BLaER1 treated with 17β-estradiol and CSF1 and Interleukin-3, amounts not matched to agents 10 nM and 100 nM (cell line): ENCODE measurements at regions not wholly inside any gene's neighbourhood (a gene's known extent, or its start where the extent isn't known, plus 50 kb on each side); places are given as distances from the start of the nearest gene placed in this dataset.

Experiments
- H3K27ac ChIP-seq, 11 experiments: shearing (Covaris generic); formaldehyde crosslinking; 2 replicates each; pipeline ENCODE4 v1.8.1; 2022
- H3K27me3 ChIP-seq, 11 experiments: shearing (Covaris generic); formaldehyde crosslinking; 2 replicates each; pipeline ENCODE4 v1.8.1; 2022
- H3K36me3 ChIP-seq, 11 experiments: shearing (Covaris generic); formaldehyde crosslinking; 2 replicates each; pipeline ENCODE4 v1.8.1; 2022
- H3K4me1 ChIP-seq, 10 experiments: shearing (Covaris generic); formaldehyde crosslinking; 2 replicates each; pipeline ENCODE4 v1.8.1; 2022
- H3K4me2 ChIP-seq, 11 experiments: shearing (Covaris generic); formaldehyde crosslinking; 2 replicates each; pipeline ENCODE4 v1.8.1; 2022
- H3K4me3 ChIP-seq, 10 experiments: shearing (Covaris generic); formaldehyde crosslinking; 2 replicates each; pipeline ENCODE4 v1.8.1; 2022
- H3K9ac ChIP-seq, 11 experiments: shearing (Covaris generic); formaldehyde crosslinking; 2 replicates each; pipeline ENCODE4 v1.8.1; 2022
- H3K9me3 ChIP-seq, 11 experiments: shearing (Covaris generic); formaldehyde crosslinking; replicated peaks in 1 of 11; 2 replicates each; pipeline ENCODE4 v1.8.1; 2022
- H4K20me1 ChIP-seq, 11 experiments: shearing (Covaris generic); formaldehyde crosslinking; 2 replicates each; pipeline ENCODE4 v1.8.1; 2022
- Cebpa-rat ChIP-seq, 11 experiments: shearing (Covaris generic); IDR thresholded peaks; 2 replicates each; pipeline ENCODE4 v1.8.1; 2022

GRCh38 chrX:5775846-5776430 is 452.7 kb downstream of the NLGN4X start:
- H3K9me3 ChIP-seq = peaks cover 0 to 17% (median 0%) of the 10 kb centered on the region in 11 experiments; a peak in 3 of 22 replicates
- H3K4me2 ChIP-seq = peak overlapping the region in 9 of 11 experiments; percentile 6 to 75 (median 43); a peak in 16 of 22 replicates
- no peak overlapping the region for H3K4me3 ChIP-seq
- no peaks in the 10 kb centered on the region for H3K36me3 ChIP-seq
- H3K9ac ChIP-seq = no peak overlapping the region
- peaks cover 8 to 56% (median 10%) of the 10 kb centered on the region in 10 experiments; a peak in 16 of 20 replicates for H3K4me1 ChIP-seq
- peaks cover 0 to 3% (median 0%) of the 10 kb centered on the region in 11 experiments; a peak in 1 of 22 replicates for H3K27me3 ChIP-seq
- no peaks in the 10 kb centered on the region for H4K20me1 ChIP-seq
- peak overlapping the region in 4 of 11 experiments; percentile 46 to 69 (median 62); a peak in 8 of 22 replicates for H3K27ac ChIP-seq
- TF ChIP-seq Cebpa-rat (IDR thresholded peaks at IDR 0.05) = no peak

- H3K9ac ChIP-seq = no peak overlapping the region
- H3K4me2 ChIP-seq = peak overlapping the region in 3 of 11 experiments; percentile 43 to 75 (median 72); a peak in 6 of 22 replicates
- TF ChIP-seq Cebpa-rat (IDR thresholded peaks at IDR 0.05) = no peak
These were observed 454.2 kb downstream of the NLGN4X start for GRCh38 chrX:5774446-5774845.

GRCh38 chrX:5771441-5771840 is 457.2 kb downstream of the NLGN4X start:
- no peak overlapping the region for H3K9ac ChIP-seq
- H3K27ac ChIP-seq = peak overlapping the region in 1 of 11 experiments; percentile 48; a peak in 4 of 22 replicates
- H3K4me1 ChIP-seq = peaks cover 6 to 49% (median 9%) of the 10 kb centered on the region in 10 experiments; a peak in 16 of 20 replicates
- no peaks in the 10 kb centered on the region for H4K20me1 ChIP-seq
- H3K27me3 ChIP-seq = no peaks in the 10 kb centered on the region
- no peak overlapping the region for H3K4me3 ChIP-seq
- H3K9me3 ChIP-seq = peaks cover 0 to under 1% (median 0%) of the 10 kb centered on the region in 11 experiments; a peak in 1 of 22 replicates
- TF ChIP-seq Cebpa-rat (IDR thresholded peaks at IDR 0.05) = no peak
- peak overlapping the region in 4 of 11 experiments; percentile 8 to 80 (median 62); a peak in 6 of 22 replicates for H3K4me2 ChIP-seq
- H3K36me3 ChIP-seq = no peaks in the 10 kb centered on the region

More at GRCh38 chrX:5774446-5774845, 454.2 kb downstream of the NLGN4X start:
- H3K27ac ChIP-seq = peak overlapping the region in 1 of 11 experiments; percentile 28; a peak in 2 of 22 replicates
- peaks cover 0 to 3% (median 0%) of the 10 kb centered on the region in 11 experiments; a peak in 1 of 22 replicates for H3K27me3 ChIP-seq
- H4K20me1 ChIP-seq = no peaks in the 10 kb centered on the region
- H3K4me1 ChIP-seq = peaks cover 8 to 59% (median 10%) of the 10 kb centered on the region in 10 experiments; a peak in 16 of 20 replicates
- no peaks in the 10 kb centered on the region for H3K36me3 ChIP-seq
- peaks cover 0 to 17% (median 0%) of the 10 kb centered on the region in 11 experiments; a peak in 3 of 22 replicates for H3K9me3 ChIP-seq
- H3K4me3 ChIP-seq = no peak overlapping the region

GRCh38 chrX:5756616-5757015 is 472.1 kb downstream of the NLGN4X start:
- H3K9me3 ChIP-seq = peaks cover 0 to 10% (median 6%) of the 10 kb centered on the region in 11 experiments; a peak in 8 of 22 replicates
- H3K4me3 ChIP-seq = no peak overlapping the region
- H3K4me1 ChIP-seq = no peaks in the 10 kb centered on the region
- H4K20me1 ChIP-seq = no peaks in the 10 kb centered on the region
- no peak overlapping the region for H3K4me2 ChIP-seq
- no peak overlapping the region for H3K9ac ChIP-seq
- H3K27ac ChIP-seq = no peak overlapping the region
- H3K36me3 ChIP-seq = no peaks in the 10 kb centered on the region
- no peak for TF ChIP-seq Cebpa-rat (IDR thresholded peaks at IDR 0.05)
- H3K27me3 ChIP-seq = no peaks in the 10 kb centered on the region

- no peak for TF ChIP-seq Cebpa-rat (IDR thresholded peaks at IDR 0.05)
- Histone ChIP-seq H3K9ac (no peak overlapping the region), H3K4me2 (no peak overlapping the region)
These were observed 475.4 kb downstream of the NLGN4X start for GRCh38 chrX:5753291-5753690.

GRCh38 chrX:5752831-5753230 is 475.8 kb downstream of the NLGN4X start:
- Histone ChIP-seq H3K4me2 (no peak overlapping the region), H3K27ac (no peak overlapping the region), H3K9me3 (no peaks in the 10 kb centered on the region), H3K9ac (no peak overlapping the region), H3K4me3 (no peak overlapping the region), H3K36me3 (no peaks in the 10 kb centered on the region), H3K4me1 (no peaks in the 10 kb centered on the region), H3K27me3 (no peaks in the 10 kb centered on the region), H4K20me1 (no peaks in the 10 kb centered on the region)
- TF ChIP-seq Cebpa-rat (IDR thresholded peaks at IDR 0.05) = no peak

More at GRCh38 chrX:5753291-5753690, 475.4 kb downstream of the NLGN4X start:
- no peaks in the 10 kb centered on the region for H3K27me3 ChIP-seq
- no peaks in the 10 kb centered on the region for H3K9me3 ChIP-seq
- H3K4me3 ChIP-seq = no peak overlapping the region
- no peaks in the 10 kb centered on the region for H3K36me3 ChIP-seq
- no peaks in the 10 kb centered on the region for H3K4me1 ChIP-seq
- no peaks in the 10 kb centered on the region for H4K20me1 ChIP-seq
- H3K27ac ChIP-seq = no peak overlapping the region

GRCh38 chrX:5748586-5749150 is 480.0 kb downstream of the NLGN4X start:
- Histone ChIP-seq H3K9ac (no peak overlapping the region), H3K27me3 (no peaks in the 10 kb centered on the region), H3K27ac (no peak overlapping the region), H3K4me2 (no peak overlapping the region), H4K20me1 (no peaks in the 10 kb centered on the region), H3K36me3 (no peaks in the 10 kb centered on the region), H3K9me3 (no peaks in the 10 kb centered on the region; a peak in 2 of 22 replicates), H3K4me3 (no peak overlapping the region), H3K4me1 (peaks cover 0 to 11% (median 7%) of the 10 kb centered on the region in 10 experiments; a peak in 8 of 20 replicates)
- TF ChIP-seq Cebpa-rat (IDR thresholded peaks at IDR 0.05) = no peak

GRCh38 chrX:5746231-5746630 is 482.4 kb downstream of the NLGN4X start:
- Histone ChIP-seq H3K4me3 (no peak overlapping the region), H3K9me3 (no peaks in the 10 kb centered on the region; a peak in 2 of 22 replicates), H3K4me1 (peaks cover under 1 to 11% (median 8%) of the 10 kb centered on the region in 10 experiments; a peak in 13 of 20 replicates), H3K36me3 (no peaks in the 10 kb centered on the region), H3K27me3 (no peaks in the 10 kb centered on the region), H3K27ac (peak overlapping the region in 2 of 11 experiments; percentile 39 to 55; a peak in 3 of 22 replicates), H3K4me2 (peak overlapping the region in 8 of 11 experiments; percentile 1 to 59 (median 29); a peak in 14 of 22 replicates), H4K20me1 (no peaks in the 10 kb centered on the region), H3K9ac (no peak overlapping the region)
- no peak for TF ChIP-seq Cebpa-rat (IDR thresholded peaks at IDR 0.05)

- no peak for TF ChIP-seq Cebpa-rat (IDR thresholded peaks at IDR 0.05)
- Histone ChIP-seq H3K9ac (no peak overlapping the region), H4K20me1 (no peaks in the 10 kb centered on the region), H3K4me2 (no peak overlapping the region), H3K27ac (no peak overlapping the region), H3K9me3 (peaks cover 0 to 22% (median 0%) of the 10 kb centered on the region in 11 experiments; a peak in 4 of 22 replicates), H3K36me3 (no peaks in the 10 kb centered on the region), H3K4me3 (no peak overlapping the region), H3K27me3 (no peaks in the 10 kb centered on the region), H3K4me1 (peaks cover 8 to 15% (median 12%) of the 10 kb centered on the region in 10 experiments)
These were observed 495.2 kb downstream of the NLGN4X start for GRCh38 chrX:5733501-5733900.
